PFSK-1 (cell line): ENCODE measurements at regions not wholly inside any gene's neighbourhood (a gene's known extent, or its start where the extent isn't known, plus 50 kb on each side); places are given as distances from the start of the nearest gene placed in this dataset.

Experiments
- FOXP2 ChIP-seq: optimal IDR thresholded peaks from 2 replicates; pipeline ENCODE3; 2011; ENCODE audit warnings: borderline replicate concordance, control low read depth, inconsistent platforms; ENCODE audit not compliant: insufficient read depth; ENCODE audit errors: extremely low read length, extremely low read depth
- POLR2AphosphoS5 ChIP-seq: IDR thresholded peaks from 2 replicates; pipeline ENCODE4 v1.6.1; 2012; ENCODE audit warnings: low read depth, mild to moderate bottlenecking, control low read depth, low read length, moderate library complexity
- SIN3A ChIP-seq: IDR thresholded peaks from 2 replicates; pipeline ENCODE4 v1.6.1; 2012; ENCODE audit warnings: mild to moderate bottlenecking, low read length, moderate library complexity, borderline replicate concordance; ENCODE audit not compliant: insufficient read depth
- TAF1 ChIP-seq: IDR thresholded peaks from 2 replicates; pipeline ENCODE4 v1.6.1; 2012; ENCODE audit warnings: low read length, control low read depth, borderline replicate concordance; ENCODE audit not compliant: insufficient read depth
- TF ChIP-seq, protein P1 (sequence below), 2 experiments: IDR thresholded peaks; 2 replicates each; pipeline versions ENCODE4 v1.6.1 to v1.8.0; 2011 to 2012; ENCODE audit warnings: low read depth in 2 of 2, low read length in 2 of 2, control low read depth in 1 of 2, inconsistent platforms in 1 of 2, mild to moderate bottlenecking in 1 of 2, moderate library complexity in 1 of 2; ENCODE audit not compliant: insufficient read depth in 1 of 2

DNA sequence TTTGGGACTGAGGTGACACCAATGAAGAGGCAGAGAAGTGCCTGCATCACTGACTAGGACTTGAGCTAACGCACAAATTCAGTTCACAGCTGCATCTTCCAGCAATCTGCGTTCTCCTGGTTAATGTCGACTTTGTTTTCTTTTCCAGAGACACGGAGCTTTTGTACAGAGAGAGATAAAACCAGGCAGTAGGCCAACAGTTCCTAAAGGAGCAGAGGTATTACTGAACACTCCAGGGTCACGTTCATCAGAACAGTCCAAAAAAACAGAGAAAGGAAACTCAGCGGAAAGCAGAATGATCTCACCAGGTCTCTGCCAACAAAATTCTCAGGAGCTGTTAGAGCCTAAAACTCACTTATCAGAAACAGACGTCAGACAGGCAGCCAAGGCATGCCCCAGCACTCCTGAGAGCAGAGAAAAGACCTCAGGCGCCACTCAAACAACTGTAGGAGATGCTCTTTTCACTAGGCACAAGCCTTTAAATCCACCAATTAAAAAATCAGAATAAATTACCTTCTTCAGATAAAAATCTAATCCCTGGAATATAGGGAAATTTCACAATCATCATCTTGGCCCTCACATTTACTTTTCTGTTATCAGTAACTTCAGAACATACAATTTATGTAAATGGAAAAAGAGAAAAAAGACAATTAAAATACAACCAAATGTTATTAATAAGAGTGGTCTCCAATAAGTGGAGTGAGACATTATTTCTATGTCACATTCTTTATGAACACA is 95.9 kb upstream of the SPTBN1 start:
- TF ChIP-seq POLR2AphosphoS5 = no peak
- no peak for TF ChIP-seq SIN3A
- TF ChIP-seq, protein P1, sequence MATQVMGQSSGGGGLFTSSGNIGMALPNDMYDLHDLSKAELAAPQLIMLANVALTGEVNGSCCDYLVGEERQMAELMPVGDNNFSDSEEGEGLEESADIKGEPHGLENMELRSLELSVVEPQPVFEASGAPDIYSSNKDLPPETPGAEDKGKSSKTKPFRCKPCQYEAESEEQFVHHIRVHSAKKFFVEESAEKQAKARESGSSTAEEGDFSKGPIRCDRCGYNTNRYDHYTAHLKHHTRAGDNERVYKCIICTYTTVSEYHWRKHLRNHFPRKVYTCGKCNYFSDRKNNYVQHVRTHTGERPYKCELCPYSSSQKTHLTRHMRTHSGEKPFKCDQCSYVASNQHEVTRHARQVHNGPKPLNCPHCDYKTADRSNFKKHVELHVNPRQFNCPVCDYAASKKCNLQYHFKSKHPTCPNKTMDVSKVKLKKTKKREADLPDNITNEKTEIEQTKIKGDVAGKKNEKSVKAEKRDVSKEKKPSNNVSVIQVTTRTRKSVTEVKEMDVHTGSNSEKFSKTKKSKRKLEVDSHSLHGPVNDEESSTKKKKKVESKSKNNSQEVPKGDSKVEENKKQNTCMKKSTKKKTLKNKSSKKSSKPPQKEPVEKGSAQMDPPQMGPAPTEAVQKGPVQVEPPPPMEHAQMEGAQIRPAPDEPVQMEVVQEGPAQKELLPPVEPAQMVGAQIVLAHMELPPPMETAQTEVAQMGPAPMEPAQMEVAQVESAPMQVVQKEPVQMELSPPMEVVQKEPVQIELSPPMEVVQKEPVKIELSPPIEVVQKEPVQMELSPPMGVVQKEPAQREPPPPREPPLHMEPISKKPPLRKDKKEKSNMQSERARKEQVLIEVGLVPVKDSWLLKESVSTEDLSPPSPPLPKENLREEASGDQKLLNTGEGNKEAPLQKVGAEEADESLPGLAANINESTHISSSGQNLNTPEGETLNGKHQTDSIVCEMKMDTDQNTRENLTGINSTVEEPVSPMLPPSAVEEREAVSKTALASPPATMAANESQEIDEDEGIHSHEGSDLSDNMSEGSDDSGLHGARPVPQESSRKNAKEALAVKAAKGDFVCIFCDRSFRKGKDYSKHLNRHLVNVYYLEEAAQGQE (IDR thresholded peaks at IDR 0.05; ENCODE audit: insufficient read depth in 1 of 2, low read depth in 2 of 2, low read length in 2 of 2) = no peak
- no peak for TF ChIP-seq TAF1
- no peak for TF ChIP-seq FOXP2

DNA sequence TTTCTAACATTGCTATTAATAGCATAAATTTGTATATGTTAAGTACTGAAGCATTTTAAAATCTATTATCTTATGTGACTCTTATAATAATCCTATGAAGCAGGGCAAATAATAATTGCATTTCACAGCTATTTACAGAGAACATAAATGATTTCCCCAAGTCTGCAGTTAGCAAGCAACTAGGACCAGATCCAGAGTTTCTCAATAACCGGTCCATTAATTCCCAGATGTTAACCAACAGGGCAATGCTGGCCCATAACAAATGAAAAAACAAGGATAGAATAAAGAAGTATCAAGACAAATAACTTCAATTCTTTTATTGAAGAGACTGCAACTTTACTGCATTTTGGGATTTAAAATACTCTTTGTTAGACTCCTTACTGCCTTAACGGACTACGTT is 91.7 kb upstream of the SPTBN1 start:
- TF ChIP-seq POLR2AphosphoS5 (no peak), SIN3A (no peak), FOXP2 (no peak), TAF1 (no peak)
- TF ChIP-seq, protein P1 (IDR thresholded peaks at IDR 0.05; ENCODE audit: insufficient read depth in 1 of 2, low read depth in 2 of 2, low read length in 2 of 2) = no peak

DNA sequence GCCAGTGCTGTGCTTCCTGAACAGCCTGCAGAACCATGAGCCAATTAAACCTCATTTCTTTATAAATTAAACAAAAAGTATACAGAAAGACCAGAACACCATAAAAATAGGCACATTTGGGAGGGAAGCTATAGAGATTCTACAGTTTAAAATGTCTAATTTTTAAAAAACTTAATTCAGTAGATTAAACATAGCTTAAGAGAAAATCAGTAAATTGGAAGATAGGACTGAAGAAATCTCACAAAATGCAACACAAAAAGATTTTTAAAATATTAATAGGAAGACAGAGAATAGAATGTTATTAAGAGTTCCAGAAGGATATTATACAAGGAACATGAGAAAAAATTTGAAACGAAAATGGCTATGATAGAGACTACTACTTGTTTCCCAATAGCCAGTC is 90.5 kb upstream of the SPTBN1 start:
- TF ChIP-seq, protein P1 (IDR thresholded peaks at IDR 0.05; ENCODE audit: insufficient read depth in 1 of 2, low read depth in 2 of 2, low read length in 2 of 2) = no peak
- TF ChIP-seq POLR2AphosphoS5 = no peak
- TF ChIP-seq TAF1 = no peak

DNA sequence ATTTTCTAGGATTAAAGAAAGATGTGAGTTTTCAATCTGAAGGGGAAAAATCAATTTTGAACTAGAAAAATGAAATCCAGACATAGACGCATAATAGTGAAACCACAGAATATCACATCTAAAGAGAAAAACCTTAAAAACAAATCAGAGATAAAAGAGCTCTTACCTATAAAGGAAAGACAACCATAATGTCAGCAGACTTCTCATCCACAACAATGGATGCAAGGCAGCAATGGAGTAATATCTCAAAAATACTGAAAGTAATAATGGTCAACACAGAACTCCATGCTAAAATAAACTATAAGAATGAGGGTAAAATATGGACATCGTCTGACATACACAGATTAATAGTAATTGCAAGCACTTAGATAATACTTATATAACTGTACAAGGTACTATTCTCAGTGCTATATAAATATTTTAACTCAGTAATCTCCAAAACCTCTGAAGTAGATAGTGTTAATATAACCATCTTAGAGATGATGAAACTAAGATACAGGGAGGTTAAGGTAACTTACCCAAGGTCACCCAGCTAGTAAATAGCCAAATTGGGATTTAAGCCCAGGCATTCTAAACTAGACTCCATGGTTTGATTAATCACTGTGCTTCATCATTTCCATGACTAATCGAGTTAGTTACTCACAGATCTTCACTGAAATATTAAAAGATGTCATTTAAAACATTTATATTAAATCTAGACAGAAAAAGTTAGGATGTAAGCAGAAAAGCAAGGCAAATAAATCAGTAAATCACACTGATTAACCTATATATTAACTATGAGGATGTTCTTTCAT is 89.4 kb upstream of the SPTBN1 start:
- TF ChIP-seq TAF1 = no peak
- TF ChIP-seq FOXP2 = no peak

DNA sequence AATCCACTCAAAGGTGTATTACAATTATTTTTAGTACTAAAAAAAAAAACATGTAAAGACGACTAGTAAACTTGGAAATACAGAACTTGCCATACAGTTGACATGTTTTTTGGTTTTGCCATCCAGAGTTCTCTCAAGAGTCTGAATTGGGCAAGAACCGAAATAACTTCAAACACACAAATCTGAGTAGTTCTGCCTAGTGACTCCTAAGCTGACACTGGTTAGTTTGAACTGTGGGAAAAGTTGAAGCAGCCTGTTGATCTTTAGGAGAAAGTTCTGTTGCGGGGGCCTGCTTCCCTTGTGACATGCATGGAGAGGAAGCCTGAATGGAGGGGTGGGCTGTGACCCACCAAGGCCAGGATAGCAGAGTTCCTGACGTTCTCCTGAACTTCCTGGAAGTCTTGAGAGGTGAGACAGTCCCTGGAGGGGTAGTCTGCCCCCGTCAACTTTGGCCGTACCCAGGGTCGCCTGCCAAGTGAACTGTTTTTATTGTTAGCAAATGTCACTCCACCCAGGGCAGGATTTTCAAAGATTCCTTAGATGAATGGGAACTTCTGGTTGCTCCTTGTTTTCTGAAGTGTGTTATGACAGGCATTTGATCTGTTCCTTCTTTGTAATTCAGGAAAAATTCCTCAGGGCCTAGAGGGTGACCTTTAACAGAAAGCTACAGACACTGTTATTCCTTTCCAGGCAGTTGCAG is 85.6 kb upstream of the SPTBN1 start:
- TF ChIP-seq SIN3A = no peak
